Breast epithelium (tissue), 3 donors: ENCODE measurements at regions not wholly inside any gene's neighbourhood (a gene's known extent, or its start where the extent isn't known, plus 50 kb on each side); places are given as distances from the start of the nearest gene placed in this dataset.
"Not testable (repeated sequence)": the region's sequence is repeated elsewhere in the genome, so short reads cannot be mapped to it uniquely, and the experiment has no call there.

Experiments used
- CTCF ChIP-seq, 3 donors: fragments of 450-650 bp; IDR thresholded peaks; one replicate each; pipeline ENCODE4 v1.5.1; 2016 to 2017; ENCODE audit warnings: antibody characterized with exemption in 3 of 3, mild to moderate bottlenecking in 3 of 3, moderate library complexity in 3 of 3
- POLR2A ChIP-seq: fragments of 450-650 bp; IDR thresholded peaks from one replicate; pipeline ENCODE4 v1.6.1; 2016; ENCODE audit warnings: antibody characterized with exemption, mild to moderate bottlenecking, moderate library complexity

- TF ChIP-seq CTCF (IDR thresholded peaks at IDR 0.05); POLR2A: not testable (repeated sequence)
These were observed 1469.9 kb downstream of the FOXD4L5 start for GRCh38 chr9:63814970-63815669.
